Kidney tubule cell (primary cell): ENCODE measurements at regions not wholly inside any gene's neighbourhood (a gene's known extent, or its start where the extent isn't known, plus 50 kb on each side); places are given as distances from the start of the nearest gene placed in this dataset.
"Not testable (repeated sequence)": the region's sequence is repeated elsewhere in the genome, so short reads cannot be mapped to it uniquely, and the experiment has no call there.

ENCODE experiments used
- DNase-seq: peaks from one replicate; pipeline ENCODE4 v3.0.0-alpha.2; 2018; ENCODE audit warnings: low spot score

DNA sequence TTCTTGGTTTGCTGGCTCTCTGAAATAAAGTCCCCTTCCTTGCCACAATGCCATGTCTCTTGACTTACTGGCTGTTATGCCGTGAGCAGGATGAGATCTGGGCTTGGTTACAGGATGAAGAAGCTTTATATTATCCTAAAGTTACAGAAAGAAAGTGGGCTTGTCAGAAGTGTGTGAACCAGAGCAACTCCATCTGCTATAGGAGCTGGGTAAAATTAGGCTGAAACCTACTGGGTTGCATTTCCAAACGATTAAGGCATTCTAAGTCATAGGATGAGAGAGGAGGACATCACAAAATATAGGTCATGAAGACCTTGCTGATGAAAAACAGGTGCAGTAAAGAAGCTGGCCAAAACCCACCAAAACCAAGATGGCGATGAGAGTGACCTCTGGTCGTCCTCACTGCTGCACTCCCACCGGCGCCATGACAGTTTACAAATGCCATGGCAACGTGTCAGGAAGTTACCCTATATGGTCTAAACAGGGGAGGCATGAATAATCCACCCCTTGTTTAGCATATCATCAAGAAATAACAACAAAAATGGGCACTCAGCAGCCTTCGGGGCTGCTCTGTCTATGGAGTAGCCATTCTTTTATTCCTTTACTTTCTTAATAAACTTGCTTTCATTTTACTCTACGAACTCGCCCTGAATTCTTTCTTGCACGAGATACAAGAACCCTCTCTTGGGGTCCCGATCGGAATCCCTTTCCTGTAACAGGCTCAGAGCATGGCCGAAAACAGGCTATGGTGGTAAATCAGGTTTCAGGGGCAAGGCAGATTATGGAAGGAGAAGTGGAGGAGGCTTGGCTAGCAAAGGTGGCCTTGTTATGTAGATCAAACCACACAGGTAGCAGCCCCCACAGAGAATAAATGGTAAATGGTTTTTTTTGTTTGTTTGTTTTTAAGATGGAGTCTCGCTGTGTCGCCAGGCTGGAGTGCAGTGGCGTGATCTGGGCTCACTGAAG lies 81.3 kb upstream of the C16orf82 start:
- no peak for DNase-seq

DNA sequence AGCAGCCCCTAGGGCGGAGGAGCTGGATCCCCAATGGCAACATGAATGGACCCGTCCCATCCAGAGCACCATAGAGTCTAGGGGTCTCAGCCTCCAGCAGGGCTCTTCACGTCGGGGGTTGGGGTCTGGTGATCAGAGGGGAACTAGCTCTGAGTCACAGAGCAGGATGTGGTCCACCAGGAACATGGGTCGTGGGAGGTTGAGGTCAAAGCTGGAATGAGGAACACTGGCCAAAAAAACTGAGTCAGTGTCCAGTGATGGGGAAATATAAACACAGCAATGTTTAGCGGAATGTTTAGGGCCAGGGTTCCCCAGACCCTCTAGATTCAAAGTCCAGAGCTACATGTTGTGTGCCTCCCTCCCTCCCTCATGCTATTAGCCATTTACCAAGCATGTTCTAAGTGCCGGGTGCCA lies 79.1 kb upstream of the C16orf82 start:
- peak; percentile 90 for DNase-seq

- peak; percentile 39 for DNase-seq
Observed at GRCh38 chr16:26988186-26988585, 78.5 kb upstream of the C16orf82 start.

DNA sequence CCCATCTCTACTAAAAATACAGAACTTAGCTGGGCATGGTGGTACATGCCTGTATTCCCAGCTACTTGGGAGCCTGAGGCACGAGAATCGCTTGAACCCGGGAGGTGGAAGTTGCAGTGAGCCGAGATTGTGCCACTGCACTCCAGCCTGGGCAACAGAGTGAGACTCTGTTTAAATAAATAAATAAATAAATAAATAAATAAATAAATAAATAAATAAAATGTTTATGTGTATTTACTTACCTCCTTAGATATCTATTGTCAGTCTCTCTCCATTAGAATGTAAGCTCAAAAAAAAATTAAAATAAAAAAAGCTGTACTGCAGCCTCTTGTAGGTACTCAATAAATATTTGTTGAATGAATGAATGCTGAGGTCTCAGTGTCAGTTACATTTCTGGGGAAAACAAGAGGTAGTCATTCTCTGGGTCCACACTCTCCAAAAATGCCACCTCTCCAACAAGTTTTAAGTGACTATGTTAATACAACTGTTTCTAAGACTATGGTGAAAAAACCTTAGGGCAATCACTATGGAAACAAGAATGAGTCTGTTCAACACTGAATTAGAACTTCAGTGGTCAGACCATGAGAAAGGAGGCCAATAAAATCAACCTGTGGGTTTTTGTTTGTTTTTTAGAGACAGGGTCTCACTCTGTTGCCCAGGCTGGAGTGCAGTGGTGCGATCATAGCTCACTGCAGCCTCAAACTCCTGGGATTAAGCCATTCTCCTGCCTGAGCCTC lies 76.2 kb upstream of the C16orf82 start:
- not testable (repeated sequence) for DNase-seq

- DNase-seq: no peak
Observed at GRCh38 chr16:26992666-26993349, 73.9 kb upstream of the C16orf82 start.

DNA sequence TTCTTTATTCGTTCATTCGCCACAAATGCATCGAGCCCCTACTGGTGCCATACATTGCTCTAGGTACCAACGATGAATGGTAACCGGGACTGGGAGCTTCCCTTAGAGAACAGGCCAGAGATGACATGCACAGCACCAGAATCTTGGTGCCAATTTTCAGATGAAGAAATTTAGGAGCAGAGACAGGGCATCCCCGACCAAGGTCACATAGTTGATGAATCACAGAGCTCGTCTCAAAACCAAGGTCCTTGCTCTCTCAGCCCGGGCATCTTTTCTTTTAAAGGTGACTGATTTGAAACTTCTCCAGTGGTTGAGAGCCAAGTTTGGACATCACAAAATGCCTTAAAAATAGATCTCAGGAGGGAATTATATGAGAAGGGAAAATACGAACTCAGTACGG lies 73.2 kb upstream of the C16orf82 start:
- no peak for DNase-seq

GRCh38 chr16:26993963-26994362 lies 72.8 kb upstream of the C16orf82 start:
- peak; percentile 39 for DNase-seq

DNA sequence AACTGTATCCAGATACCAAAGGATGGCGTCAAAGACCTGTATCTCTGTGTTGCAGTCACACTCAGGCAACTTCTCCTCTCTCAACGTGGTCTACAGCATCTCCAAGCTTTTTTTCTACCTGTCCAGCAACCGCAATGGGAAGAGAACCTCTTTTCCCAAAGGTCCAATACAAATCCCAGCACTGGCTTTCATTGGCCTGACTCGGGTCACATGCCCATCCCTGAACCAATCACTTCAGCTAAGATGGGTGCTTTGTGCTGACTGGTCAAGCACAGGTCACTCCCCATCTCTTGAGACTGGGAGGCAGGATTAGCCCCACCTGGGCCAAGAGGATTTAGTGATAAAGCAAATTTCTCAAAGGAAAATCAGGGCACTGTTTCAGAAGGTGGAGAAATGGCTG lies 71.2 kb upstream of the C16orf82 start:
- DNase-seq: no peak

GRCh38 chr16:27005386-27005785 lies 61.3 kb upstream of the C16orf82 start:
- DNase-seq: no peak
